Spleen (tissue), 3 donors: ENCODE measurements at regions not wholly inside any gene's neighbourhood (a gene's known extent, or its start where the extent isn't known, plus 50 kb on each side); places are given as distances from the start of the nearest gene placed in this dataset.

Experiments
- POLR2A ChIP-seq, 3 donors: fragments of 450-650 bp; IDR thresholded peaks; one replicate each; pipeline ENCODE4 v1.5.1; 2017; ENCODE audit warnings: antibody characterized with exemption in 3 of 3, mild to moderate bottlenecking in 1 of 3
- POLR2AphosphoS5 ChIP-seq, 3 donors: sonication (generic); formaldehyde crosslinking; IDR thresholded peaks; one replicate each; pipeline ENCODE4 v1.5.1; 2017; ENCODE audit warnings: antibody characterized with exemption in 3 of 3

DNA sequence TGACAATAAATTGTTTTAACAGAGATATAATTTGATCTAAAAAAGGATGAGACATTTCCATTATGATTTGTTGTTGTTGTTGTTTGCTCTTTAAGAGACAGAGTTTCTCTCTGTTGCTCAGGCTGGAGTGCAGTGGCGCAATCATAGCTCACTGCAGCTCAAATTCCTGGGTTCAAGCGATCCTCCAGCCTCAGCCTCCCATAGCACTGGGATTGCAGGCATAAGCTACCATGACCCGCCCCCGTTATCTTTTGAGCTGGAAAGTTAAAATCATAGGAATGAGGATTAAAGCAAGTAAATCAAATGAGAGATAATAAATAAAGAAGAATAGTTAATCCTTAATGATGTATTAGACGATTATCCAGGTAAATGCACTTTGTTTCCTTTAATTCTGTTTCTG, 224.4 kb upstream of the SMIM31 start:
- TF ChIP-seq POLR2AphosphoS5 (IDR thresholded peaks at IDR 0.05), result no peak
- no peak for TF ChIP-seq POLR2A (IDR thresholded peaks at IDR 0.05)
